COLO829 (cell line): ENCODE measurements at regions not wholly inside any gene's neighbourhood (a gene's known extent, or its start where the extent isn't known, plus 50 kb on each side); places are given as distances from the start of the nearest gene placed in this dataset.
A peak's percentile ranks its signal among the peaks of the same experiment; 100 is the strongest.
"Not testable (repeated sequence)": the region's sequence is repeated elsewhere in the genome, so short reads cannot be mapped to it uniquely, and the experiment has no call there.

Source experiments
- DNase-seq: peaks from one replicate; pipeline ENCODE4 v3.0.0; 2012; ENCODE audit warnings: low spot score

DNA sequence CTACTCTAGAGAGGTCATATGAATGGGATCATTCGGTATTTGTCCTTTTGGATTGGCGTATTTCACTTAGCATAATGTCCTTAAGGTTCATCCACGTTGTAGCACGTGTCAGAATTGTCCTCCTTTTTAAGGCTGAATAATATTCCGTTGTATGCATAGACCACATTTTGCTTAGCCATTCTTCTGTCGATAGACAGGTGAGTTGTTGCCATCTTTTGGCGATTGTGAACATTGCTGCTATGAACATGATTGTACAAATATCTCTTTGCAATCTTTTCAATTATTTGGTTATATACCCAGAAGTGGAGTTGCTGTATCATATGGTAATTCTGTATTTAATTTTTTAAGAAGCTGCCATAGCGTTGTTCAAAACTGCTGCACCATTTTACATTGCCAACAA, 52.4 kb upstream of the GOLGA8J start:
- DNase-seq = no peak

DNA sequence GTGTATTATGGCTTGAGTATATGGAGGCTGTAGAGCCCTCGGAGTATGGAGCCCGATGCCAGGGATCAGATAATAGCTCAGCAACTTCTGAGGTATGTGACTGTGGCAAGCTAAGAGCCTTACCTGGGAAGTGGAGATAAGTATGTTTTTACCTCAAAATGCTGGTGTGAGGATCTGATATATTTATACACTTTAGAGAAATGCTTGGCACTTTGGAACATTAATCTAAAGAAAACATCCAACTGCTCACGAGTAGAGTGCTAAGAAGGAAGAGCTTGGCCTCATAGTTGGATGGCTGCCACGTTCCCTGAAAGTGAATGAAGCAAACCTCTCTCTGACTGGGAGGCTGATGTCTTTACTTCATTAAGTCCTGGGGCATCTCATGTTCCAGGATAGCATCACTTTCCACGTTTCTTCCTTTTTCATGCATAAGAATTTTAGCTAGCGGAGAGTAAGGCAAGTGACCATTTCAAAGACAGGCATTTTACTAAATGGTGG, 58.9 kb upstream of the GOLGA8J start:
- DNase-seq = no peak

DNA sequence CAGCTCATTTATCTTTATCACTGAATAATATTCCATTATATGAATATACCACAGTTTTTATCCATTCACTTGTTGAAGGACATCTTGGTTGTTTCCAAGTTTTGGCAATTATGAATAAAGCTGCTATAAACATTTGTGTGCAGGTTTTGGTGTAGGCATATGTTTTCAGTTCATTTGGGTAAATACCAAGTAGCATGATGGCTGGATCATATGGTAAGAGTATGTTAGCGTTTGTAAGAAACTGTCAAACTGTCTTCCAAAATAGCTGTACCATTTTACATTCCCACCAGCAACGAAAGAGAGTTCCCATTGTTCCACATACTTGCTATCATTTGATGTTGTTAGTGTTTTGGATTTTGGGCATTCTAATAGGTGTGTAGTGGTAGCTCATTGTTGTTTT, 72.0 kb upstream of the GOLGA8J start:
- no peak for DNase-seq

DNA sequence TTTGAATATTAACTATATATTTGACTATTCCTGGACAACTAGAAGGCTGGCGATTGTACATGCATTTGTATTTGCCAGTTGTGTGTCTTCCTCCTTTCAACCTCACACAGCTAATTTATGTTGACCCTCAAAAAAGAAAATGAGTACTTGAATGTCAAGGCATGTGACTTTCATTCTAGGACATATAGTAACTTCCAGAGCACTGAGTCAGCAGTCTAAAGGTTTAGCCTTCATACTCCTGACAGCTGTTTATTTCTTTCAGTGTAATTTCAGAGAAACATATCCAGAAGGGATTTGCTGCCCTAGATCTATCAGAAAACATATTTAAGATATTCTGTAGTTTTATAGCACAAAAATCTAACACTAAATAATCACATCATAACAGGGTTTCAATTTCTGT, 74.6 kb upstream of the GOLGA8J start:
- no peak for DNase-seq

DNA sequence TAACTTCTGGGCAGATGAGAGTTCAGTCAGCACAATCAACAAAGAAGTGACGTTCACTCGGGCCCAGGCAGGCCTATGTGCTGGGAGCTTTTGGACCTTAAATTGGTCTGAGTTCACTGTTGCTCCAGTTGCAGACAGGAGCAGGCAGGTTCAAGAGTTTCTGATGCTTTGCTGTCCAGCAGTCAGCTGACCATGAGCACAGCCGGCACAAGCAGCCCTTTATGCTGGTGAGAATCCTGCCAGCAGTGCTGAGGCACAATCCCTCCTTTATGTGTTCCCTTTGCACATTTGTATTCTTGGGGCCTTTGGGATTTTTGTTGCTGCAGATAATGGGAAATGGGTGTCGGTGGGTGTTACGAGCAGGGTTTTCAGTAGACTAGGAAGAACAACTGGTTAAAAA, 81.2 kb upstream of the GOLGA8J start:
- peak; percentile 91 for DNase-seq

DNA sequence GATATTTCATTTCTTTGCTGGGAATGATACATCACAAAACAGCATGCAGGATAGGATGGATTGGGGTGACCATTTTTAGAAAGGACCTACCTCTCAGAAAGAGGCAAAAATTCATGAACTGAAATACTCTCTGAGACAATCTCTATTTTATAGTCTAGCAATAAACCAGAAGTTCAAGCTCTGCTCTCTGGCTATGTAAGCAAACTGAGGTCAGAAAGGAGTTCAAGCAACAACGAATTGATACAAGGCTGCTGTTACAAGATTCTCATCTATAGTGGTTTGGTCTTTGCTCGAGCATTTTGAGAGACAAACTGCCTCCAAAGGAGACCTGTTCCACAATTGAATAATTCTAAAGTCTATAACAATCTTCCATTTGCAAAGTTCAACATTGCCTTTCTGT, 84.7 kb upstream of the GOLGA8J start:
- no peak for DNase-seq

DNA sequence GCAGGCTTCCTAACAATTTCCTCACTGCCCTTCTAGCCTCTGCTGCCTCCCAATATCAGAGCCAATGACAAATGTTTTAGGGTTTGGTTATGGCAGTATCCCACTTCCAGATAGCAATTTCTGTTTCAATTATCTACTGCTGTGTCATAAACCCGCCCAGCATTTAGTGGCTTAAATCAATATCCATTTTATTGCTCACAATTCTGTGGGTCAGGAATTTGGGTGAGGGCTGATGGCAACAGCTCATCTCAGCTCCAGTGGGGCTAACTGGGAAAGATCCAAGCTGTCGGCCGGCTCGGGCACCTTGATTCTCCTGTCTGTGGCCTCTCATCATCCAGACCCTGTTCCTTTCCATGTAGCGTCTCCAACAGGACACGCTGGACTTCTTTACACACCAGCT, 85.3 kb upstream of the GOLGA8J start:
- DNase-seq = no peak

DNA sequence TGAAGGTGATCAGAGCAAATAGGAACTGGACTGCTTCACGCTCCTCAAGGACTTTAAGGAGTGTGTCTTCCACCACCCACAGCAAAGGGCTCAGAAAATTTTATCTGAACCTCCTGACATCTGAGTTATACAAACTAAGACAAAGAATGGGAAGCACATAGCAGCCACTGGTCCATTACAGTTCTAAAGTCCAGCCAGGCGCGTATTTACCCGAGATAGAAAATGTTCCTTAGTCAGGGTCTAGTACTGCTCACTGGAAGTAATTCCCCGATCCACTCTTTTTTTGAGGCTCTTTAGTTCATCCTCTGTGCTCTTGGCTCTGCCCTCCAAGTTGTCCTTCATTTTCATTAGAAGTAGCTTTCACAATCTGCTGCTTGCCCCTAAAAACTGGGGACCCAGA, 88.5 kb upstream of the GOLGA8J start:
- no peak for DNase-seq

DNA sequence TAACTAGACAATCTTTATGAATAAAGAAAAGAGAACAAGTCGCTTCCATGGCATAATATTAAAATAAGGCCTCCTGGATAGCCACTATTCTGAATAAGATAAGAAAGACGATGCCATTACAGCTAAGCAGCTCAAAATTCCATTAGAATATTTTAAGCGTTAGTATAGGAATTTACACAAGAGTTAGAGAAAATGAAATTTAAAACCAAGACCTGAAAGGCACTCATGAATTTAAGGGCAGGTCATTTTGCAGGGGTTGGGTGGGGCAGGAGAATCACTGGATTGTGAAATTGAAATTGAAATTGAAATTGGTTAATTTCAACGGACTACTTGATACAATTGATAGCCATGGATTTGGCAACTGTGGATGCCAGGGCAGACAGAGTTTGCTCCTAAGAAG, 91.8 kb upstream of the GOLGA8J start:
- no peak for DNase-seq

DNA sequence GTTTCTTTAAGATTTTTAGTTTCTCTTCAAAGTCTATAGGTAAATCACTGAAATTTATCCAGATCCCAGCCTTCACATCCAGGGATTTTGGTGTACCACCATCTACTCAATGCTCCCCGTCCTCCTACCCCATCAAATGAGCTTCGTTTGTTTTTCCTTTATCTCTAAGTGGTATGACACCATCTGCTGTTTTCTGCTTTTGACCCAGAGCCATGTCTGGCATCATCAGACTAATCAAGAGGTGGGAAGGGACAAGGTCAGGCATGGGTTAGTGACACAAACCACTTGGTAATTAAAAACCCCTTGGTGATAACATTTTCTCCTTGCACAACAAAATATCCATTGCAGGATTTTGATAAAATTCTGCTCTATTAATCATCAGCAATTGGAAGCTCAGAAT, 92.7 kb upstream of the GOLGA8J start:
- DNase-seq = no peak

DNA sequence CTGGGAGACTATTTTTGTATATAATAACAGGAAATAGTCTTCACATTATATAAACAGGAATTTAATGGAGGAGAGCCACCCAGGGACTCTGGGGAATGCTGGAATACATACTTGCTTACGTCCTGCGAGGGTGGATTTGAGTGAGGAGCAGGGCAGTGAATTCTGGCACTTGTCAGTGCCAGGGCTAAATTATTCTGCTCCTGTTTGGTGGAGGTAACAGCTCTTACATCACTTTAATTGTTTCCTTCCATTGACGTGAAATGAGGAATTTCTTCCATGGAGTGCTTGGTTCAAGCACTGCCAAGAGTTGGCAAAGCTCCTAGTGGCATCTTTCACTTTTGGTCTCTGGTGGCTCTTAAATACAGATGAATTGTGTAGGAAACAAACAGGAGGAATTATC, 94.1 kb upstream of the GOLGA8J start:
- DNase-seq = no peak

DNA sequence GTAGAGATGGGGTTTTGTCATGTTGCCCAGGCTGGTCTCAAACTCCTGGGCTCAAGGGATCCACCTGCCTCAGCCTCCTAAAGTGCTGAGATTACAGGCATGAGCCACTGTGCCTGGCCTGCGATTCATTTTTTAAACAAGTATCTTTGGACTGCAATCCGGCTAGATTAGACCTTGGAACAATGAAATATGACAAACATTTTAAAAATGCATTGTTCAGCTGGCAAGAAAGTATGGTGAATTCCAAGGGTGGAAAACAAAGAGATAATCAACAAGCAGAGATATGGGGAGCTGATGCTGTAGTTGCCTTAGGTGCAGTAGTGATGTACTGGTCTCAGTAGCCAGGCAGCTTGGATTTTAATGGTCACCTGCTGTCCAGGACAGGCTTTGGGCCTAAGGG, 95.8 kb upstream of the GOLGA8J start:
- DNase-seq = no peak

DNA sequence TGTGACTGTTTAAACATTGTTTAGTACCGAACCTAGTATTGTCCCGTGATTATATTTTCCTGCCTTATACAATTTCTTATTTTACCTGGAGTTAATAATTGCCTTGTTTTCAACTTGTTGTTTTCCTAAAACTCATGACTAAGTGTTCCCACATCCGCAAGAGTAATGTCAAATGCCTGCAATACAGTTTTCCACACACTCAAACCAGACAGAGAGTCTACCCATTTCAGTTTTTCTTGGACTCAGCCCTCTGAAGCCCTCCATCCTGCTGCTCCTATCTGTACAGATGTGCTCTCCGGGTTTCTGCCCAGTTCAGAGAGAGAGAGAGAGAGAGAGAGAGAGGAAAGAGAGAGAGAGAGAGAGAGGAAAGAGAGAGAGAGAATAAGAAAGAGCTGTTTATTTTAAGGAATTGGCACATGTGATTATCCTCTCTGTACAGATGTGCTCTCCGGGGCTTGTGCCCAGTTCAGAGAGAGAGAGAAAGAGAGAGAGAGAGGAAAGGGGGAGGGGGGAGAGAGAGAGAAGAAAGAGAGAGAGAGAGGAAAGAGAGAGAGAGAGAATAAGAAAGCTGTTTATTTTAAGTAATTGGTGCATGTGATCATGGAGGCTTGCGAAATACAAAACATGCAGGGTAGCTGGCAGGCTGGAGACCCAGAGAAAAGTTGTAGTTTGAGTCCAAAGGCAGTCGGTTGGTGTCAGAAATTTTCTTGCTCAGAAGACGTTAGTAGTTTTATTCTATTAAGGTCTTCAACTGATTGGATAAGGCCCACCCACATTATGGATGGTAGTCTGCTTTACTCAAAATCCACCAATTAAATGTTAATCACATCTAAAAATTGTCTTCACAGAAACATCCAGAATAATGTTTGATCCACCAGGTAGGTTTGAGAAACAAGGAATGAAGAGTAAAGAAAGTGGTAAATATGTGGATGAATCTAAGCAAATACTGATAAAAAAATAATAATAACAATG, 104.1 kb upstream of the GOLGA8J start:
- no peak for DNase-seq

DNA sequence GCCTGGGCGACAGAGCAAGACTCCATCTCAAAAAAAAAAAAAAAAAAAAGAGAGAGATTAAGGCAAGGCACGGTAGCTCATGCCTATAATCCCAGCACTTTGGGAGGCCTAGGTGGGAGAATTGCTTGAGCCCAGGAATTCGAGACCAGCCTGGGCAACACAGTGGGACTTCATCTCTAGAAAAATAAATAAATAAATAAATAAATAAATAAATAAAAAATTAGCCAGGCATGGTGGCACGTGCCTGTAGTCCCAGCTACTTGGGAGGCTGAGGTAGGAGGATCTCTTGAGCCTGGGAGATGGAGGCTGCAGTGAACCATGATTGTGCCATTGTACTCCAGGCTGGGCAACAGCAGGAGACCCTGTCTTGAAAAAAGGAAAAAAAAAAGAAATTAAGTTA, 108.7 kb upstream of the GOLGA8J start:
- DNase-seq = not testable (repeated sequence)

DNA sequence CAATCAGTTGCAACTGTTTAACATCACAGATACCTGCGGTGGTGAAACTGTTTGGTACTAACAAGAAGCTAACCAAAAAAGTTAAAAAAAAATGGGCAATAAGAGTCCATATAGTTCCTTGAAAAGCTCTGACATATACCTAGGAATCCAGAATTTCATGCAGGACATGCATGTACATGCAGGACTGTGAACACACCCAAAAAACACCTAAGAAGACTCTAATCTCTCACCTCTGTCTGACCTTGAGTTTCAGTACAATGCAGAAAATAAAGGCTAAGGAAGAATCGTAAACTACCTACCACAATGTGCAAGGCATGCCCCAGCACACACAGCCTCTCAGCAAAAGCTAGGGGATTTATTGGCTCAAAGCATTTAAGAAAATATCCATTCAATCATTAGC, 110.7 kb upstream of the GOLGA8J start:
- no peak for DNase-seq

DNA sequence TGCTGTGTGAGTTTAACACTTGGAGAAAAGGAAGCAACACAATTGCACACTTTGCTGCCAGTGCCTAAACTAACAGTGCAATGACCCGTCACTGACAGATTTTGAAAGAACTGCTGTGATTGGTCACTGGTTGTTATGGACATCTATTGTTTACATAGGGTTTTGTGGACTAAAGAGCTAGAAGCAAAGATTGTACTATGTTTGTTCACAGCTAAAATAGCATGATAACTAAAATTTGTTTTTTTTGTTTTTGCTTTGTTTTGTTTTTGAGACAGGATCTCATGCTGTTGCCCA, 112.4 kb upstream of the GOLGA8J start:
- DNase-seq = no peak

DNA sequence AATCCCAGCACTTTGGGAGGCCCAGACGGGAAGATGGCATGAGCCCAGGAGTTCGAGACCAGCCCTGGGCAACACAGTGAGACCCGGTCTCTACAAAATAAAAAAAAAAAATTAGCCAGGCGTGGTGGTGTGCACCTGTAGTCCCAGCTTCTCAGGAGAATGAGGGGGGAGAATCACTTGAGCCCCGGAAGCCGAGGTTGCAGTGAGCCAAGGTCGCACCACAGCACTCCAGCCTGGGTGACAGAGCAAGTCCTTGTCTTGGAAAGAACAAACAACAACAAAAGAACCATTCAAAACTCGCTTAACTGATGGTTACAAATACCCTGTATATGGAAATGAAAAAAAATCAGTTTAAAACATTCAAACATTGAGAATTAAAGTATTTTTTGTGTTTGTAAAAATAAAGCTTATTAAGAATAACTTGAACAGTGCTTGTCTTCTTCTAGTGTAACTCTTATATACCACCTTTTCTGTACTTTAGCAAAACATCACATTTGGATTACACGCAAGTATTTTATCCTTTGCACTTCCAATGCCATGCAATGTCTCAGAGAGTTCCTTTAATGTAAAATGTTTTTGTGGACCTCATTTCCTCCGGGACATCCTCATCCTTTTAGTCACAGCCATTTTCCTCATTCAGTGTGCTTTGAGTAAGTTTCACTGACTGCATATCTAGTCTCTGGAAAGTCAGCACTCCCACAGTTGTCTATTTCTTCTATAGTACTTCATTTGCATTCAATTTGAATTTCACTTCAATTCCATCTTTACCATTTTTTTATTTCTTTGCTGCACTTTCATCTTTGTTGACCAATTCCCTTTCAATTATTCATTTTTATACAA, 113.0 kb upstream of the GOLGA8J start:
- DNase-seq = no peak

DNA sequence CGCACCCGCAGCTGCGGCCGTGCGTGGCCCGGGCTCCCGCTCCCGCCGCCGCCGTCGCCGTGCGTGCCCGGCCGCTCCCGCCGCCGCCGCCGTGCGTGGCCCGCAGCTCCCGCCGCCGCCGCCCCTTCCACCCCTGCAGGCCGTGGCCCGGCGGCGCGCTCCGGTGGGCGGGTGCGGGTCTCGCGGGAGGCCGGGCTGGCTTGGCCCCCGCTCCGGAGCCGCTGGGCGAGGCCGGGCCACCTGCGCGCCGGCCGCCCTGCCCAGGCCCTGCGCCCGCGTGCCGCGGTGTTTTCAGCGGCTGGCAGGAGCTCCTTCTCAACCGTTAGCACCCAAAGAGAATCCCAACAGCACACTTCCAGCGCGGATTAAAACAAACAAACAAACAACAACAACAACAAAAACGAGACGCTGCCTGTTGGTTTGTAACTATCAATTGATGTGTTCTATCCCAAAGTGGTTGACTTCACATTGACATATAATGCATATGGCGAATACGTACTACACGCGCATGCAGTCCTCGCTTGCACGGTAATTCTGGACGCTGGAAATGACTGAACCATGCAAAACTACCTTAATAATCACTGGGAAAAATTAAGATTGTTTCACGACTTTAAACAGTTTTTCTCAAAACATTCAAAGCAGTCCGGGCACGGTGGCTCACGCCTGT, 113.7 kb upstream of the GOLGA8J start:
- no peak for DNase-seq

DNA sequence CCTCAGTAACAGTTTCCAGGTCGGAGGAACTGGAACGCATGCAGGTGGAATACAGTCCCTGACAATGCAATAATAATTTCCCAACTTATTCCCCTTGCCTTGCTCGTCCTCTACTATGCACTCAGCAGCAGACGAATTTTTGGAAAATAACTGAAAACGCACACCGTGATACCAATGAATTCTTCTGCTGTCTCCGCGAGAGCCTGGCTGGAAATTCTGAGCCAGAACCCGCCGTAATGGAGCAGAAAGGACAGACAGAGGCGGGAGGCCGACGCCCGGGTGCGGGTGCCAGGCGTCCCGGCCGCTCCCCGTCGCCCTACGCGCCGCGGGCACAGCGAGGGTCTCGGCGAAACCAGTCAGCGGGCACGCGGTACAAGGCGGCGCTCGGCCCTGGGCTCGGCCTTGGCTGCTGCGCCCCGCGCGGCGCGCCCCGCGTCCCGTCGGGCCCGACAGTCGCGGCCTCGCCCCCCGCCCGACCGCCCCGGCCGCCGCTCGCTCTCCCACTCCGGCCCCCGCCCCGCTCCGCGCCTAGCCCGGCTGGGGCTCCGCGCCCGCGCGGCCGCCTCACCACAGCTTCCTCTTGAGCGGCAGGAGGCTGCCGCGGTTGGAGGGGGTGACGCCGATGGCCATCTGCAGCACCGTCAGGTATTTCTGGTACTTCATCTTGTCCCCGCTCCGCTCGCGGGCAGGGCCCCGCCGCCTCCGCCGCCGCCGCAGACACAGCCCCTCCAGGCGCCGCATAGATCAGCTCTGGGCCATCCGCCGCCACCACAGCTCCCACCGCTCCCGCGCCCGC, 114.5 kb upstream of the GOLGA8J start:
- DNase-seq = no peak

DNA sequence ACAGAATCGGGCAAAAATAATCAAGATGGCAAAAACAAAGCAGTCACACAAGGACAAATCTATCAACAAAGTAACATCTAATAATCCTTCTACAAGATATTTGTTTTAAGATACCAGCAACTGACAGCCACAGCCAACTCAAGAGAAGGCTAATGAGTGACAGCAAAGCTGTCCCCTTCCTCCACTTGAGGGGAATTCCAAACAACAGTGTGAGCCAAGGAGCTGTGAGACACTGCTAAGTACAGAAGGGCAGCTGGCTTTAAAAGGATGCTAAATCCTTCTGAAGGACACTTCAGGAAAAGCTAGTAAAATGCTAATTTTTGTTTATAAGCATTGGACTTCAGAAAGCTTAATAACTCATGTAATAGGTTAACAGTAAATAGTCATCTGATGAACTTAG, 120.3 kb upstream of the GOLGA8J start:
- no peak for DNase-seq

DNA sequence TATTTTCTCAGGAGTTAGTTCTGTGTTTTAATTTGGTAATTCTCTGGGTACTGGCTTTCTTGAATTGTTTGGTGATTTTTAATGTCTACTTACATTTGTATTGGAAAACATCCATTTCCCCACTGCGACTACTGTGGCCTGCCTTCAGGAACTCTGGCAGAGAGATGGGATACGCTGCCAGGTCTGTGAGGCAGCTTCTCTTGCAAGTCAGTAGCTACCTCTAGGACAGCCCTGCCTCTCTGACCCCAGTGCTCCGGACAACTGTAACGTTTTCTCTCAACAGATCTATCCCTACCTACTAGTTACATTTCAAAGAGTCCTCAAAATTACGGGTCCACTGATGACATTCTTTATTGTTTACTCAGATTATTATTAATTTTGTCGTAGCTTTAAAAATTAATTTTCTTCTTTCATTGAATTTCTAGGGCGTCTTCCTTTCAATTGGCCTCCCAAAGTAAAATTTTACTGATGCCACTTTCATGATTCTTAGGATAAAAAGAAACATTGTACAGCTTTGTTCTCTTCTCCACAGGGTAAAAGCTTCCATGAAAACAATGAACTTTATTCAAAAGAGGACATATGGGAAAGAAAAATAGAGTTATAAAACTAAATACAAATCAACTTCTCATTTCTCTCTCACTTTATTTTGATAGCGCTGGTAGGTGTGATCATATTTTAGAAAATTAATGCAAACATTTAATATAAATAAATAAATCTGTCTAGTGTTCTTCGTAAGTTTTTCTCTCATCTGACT, 123.2 kb upstream of the GOLGA8J start:
- DNase-seq = peak; percentile 13
